ENCODE measurements at regions not wholly inside any gene's neighbourhood (a gene's known extent, or its start where the extent isn't known, plus 50 kb on each side); places are given as distances from the start of the nearest gene placed in this dataset.
"Not testable (repeated sequence)": the region's sequence is repeated elsewhere in the genome, so short reads cannot be mapped to it uniquely, and the experiment has no call there.

DNA sequence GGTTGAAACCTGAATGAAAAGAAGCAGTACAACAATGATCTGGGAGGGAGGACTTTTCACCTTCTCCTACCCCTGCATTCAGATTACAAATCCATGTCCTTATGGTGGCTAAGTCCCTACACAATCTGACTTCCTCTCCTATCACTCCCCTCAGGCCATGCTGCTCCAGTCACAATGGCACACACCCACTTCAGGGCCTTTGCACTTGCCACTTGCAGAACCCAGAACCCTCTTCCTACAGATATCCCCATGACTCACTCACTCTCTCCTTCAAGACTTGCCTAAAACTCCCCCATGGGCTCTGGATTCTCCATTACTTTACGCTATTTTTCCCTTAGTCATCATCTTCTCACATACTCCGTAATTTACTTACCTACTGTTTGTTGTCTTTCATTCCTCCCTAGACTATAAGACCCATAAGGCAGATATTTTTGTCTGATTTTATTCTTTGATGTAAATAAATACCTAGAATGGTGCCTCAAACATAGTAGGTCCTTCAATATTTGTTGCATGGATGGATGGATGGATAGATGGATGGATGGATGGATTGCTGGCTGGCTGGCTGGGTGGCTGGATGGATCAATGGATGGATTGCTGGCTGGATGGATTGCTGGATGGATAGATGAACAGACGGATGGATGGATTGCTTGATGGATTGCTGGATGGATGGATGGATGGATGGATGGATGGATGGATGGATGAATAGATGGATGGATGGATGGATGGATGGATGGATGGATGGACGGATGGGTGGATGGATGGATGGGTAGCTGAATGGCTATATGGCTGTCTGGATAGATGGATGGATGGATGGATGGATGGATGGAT lies 94.7 kb upstream of the NAV2 start:
- no peak for DNase-seq

- DNase-seq = no peak
Observed at GRCh38 chr11:19615341-19616183, 97.1 kb upstream of the NAV2 start.

GRCh38 chr11:19614370-19614940 lies 98.2 kb upstream of the NAV2 start:
- no peak for DNase-seq

DNA sequence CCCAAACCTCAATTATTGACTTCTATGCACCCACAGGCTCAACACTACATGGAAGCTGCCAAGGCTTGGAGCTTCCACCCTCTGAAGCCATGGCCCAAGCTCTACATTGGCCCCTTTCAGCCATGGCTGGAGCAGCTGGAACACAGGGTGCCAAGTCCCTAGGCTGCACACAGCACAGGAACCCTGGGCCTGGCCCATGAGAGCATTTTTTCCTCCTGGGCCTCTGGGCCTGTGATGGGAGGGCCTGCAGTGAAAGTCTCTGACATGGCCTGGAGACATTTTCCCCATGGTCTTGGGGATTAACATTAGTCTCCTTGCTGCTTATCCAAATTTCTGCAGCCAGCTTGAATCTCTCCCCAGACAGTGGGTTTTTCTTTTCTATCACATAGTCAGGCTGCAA lies 100.6 kb upstream of the NAV2 start:
- not testable (repeated sequence) for DNase-seq

- DNase-seq = no peak
Observed at GRCh38 chr11:19607656-19608360, 104.8 kb upstream of the NAV2 start.

- DNase-seq = no peak
Observed at GRCh38 chr11:19606856-19607655, 105.6 kb upstream of the NAV2 start.

DNA sequence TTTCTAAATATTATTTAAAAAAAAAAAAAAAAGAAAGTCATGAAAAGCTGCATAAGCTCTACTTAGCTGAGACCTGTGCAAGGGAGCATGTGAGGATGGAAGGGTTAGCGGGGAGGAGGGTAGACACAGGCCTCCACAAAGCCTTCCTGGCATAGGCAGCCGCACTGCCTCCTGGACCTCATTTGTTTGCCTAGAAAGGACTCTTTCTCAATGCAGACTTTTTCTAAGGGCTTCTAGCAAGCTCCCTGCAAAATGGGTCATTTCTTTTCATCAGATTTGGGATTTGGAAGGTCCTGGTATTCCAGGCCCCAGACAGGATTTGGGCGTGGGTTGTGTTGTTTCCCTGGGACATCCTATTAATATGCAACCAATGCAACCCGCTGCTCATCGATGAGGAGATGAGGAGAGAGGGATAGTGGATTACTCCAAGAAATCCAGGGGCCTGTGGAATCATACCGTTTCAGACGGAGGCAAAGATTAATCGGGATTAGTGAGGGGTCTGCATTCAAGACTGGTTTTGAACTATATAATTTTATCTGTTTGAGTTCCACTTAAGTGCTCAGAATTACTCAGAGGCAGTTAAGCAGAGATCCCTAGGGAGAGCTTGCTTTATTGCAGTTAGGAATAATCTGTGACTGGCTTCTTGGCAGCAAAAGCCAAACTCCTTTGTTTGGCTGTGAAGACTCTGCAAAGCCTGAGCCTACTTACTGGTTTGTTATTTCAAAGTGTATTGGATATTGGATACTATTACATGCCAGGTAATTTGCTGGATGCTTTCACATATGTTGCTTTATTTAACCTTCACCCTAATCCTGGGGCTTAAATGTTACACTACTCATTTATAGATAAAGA lies 106.9 kb upstream of the NAV2 start:
- peak in 1 of 2 experiments; percentile 14 for DNase-seq

GRCh38 chr11:19604679-19605375 lies 107.8 kb upstream of the NAV2 start:
- no peak for DNase-seq

GRCh38 chr11:19603771-19604170 lies 108.9 kb upstream of the NAV2 start:
- DNase-seq = no peak

DNA sequence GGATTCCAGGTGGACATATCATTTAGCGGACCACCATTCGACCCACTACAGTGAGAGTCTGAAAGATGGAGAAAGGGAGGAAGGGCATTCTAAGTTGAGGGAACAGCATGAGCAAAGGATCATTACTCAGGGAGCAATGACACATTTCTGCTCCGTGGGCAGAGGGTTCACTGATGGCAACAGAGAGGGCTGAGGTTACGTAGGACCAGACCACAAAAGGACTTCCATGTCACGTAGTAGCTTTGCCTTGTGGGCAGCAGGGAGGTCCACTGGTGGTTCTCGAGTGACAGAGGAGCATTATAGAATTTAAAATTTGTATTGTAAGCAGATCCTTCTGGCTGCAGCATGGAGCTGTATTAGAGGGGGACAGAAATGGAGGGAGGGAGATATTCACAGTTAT lies 109.7 kb upstream of the NAV2 start:
- DNase-seq = no peak

DNA sequence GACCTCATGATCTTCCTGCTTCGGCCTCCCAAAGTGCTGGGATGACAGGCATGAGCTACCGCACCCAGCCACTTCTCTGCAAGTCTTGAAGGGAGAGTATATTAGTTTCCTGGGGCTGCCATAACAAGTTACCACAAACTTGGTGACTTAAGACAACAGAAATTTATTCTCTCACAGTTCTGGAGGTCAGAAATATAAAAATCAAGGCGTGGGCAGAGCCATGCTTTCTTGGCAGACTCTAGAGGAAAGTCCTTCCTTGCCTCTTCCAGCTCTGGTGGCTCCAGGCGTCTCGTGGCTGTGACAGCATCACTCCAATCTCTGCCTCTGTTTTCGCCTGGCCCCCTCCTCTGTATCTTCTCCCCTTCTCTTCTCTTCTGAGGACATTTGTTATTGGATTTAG lies 110.2 kb upstream of the NAV2 start:
- DNase-seq = no peak

DNA sequence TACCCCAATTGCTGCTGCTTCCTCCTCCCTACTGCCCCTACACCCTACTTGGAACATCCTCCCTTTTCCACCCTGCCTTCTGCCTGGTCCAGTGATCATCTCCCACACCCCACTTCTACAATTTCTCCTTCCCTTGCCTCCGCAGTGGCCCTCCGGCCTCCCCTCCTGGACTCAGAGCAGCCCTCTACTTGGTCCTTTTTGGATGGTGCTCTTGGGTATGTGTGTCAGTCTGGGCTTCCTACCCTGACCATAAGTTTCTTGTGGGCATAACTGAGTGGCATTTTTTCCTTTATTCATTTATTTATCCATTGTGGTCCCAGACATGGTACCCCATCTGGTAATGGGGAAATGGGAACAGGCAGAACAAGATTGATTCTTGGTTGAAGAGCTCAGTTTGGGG lies 111.4 kb upstream of the NAV2 start:
- no peak for DNase-seq

- DNase-seq = no peak
Observed at GRCh38 chr11:19599681-19600080, 113.0 kb upstream of the NAV2 start.

DNA sequence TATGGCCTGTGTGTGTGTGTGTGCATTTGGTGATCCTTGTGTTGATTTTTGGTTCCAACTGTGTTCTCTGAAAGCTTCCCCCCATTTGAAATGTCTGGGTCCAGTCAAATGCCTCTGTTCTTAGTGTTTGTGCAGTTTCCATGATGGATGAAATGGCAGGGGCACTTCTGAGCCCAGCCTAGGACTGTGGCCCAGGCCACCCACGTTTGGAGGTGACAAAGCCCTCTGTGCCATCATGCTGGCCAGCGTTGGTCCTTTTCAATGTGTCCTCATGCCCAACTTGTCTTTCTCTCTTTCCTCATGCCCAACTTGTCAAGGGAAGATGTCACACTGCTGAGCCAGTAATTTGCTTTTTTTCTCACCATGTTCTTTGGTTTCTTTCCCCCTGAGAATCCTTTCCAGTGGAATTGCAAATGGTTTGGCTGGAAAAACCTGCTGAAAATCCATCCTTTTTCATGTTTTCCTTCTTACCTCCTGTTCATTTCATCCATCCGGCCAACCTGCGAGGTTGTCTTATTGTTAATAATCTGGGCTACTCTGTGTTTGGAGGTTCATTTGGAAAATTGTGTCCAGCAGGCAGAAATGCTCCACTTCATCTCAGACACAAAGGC lies 113.7 kb upstream of the NAV2 start:
- DNase-seq = no peak

GRCh38 chr11:19598456-19598855 lies 114.2 kb upstream of the NAV2 start:
- DNase-seq = no peak

DNA sequence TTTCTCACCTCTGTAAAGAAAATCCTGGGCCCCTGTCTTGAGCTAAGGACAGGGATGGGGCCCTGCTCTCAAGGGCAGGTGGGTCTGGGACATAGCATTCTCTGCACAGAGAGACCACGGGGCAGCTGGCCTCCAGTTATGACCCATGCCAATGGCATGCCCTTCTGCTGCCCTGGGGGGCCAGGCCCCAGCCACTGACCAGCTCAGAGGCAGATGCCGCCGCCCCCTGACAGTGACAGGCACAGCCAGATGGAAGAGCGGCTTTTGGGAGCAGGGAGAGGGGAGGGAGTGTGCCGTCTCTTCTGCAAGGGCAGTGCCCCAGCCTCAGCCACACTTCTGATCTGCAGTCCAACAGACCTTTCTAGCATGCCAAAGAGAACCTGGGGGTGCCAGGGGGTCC lies 114.8 kb upstream of the NAV2 start:
- DNase-seq = no peak

- DNase-seq = no peak
Observed at GRCh38 chr11:19597206-19597605, 115.4 kb upstream of the NAV2 start.

DNA sequence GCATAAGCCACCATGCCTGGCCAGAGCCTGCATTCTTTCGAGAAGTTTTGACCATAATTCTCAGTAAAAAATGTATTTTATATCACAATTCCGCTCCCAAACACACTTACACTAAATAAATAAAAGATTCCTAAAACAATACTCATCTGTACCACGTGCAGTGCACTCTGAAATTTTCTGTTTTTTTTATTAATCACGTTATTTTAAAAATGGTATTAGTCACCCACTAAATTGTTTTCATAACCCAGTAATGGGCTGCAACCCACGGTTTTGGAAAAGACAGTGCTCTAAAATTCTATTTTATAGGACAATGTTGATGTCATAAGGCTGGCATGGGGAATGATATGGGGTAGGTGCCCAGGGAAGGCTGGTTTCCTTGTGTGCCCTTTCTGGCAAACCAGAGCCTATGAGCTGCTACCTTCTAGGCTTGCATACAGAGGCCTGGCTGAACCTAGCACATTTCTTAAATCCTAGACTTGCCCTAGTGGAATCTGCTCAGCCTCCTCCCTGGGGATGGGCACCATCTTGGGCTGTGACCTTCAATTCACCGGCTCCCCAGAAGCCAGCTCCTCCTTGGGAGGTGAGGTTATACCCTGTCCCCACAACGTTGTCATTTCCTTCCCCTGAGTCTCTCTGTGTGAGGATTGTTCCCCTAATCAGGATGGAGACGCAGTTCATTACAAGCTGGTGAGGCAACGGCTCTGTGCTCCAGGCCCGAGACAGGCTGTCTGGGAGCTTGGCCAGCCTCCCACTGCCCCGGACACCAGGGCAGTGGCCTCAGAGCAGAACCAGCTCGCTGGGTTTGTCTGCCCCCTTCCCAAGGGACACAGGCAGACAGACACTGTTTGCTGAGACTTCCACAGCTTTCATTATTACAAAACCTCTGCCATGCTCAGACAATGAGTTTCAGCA lies 116.5 kb upstream of the NAV2 start:
- DNase-seq = no peak

DNA sequence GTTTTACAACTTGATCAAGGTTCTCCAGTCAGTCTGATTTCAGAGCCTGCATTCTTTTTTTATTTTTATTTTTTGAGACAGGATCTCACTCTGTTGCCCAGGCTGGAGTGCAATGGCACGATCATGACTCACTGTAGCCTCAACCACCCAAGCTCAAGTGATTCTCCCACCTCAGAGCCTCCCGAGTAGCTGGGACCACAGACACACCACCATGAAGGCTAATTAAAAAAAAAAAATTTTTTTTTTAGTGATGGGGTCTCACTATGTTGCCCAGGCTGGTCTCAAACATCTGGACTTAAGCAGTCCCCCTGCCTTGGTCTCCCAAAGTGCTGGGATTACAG lies 117.2 kb upstream of the NAV2 start:
- DNase-seq = no peak
